ENCODE measurements at regions not wholly inside any gene's neighbourhood (a gene's known extent, or its start where the extent isn't known, plus 50 kb on each side); places are given as distances from the start of the nearest gene placed in this dataset.

DNA sequence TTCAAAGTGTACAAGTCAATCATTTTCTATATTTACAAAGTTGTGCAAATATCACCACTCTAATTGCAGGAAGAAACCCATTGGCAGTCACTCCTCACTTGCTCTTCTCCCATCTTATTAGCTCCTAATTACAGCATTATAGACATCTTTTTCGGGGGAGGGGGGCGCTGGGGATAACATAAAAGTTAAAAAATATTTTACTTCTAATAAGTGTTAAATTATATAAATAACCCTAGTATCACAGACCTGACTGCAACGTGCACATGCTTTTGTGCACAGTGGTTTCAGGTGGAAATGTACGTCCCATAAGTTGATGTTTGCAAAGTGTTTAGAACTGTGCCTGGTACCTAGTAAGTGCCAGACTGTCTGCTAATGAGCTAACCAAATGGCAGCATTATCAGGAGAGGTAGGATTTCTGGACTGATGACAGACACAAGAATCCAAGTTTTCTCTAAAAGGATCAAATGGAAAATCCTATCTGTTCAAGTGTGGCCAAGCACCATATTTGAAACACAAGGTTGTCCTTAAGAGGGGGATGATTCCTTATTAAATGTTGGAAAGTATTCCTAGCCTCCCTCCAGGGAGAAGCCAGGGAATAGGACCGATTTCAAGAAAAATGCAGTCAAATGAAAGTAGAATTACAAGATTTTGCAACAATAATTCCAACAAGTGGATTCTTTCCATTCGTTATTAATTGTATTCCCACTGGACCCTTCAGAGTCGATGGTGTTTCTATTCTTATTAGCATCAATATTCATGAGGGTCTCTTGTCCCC, 70.0 kb downstream of the ACKR3 start:
- TF ChIP-seq, protein P1, sequence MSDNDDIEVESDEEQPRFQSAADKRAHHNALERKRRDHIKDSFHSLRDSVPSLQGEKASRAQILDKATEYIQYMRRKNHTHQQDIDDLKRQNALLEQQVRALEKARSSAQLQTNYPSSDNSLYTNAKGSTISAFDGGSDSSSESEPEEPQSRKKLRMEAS (CRISPR knock-in tag; IDR thresholded peaks at IDR 0.05) = no peak
- TF ChIP-seq, protein P2, sequence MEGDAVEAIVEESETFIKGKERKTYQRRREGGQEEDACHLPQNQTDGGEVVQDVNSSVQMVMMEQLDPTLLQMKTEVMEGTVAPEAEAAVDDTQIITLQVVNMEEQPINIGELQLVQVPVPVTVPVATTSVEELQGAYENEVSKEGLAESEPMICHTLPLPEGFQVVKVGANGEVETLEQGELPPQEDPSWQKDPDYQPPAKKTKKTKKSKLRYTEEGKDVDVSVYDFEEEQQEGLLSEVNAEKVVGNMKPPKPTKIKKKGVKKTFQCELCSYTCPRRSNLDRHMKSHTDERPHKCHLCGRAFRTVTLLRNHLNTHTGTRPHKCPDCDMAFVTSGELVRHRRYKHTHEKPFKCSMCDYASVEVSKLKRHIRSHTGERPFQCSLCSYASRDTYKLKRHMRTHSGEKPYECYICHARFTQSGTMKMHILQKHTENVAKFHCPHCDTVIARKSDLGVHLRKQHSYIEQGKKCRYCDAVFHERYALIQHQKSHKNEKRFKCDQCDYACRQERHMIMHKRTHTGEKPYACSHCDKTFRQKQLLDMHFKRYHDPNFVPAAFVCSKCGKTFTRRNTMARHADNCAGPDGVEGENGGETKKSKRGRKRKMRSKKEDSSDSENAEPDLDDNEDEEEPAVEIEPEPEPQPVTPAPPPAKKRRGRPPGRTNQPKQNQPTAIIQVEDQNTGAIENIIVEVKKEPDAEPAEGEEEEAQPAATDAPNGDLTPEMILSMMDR (IDR thresholded peaks at IDR 0.05) = no peak
- TF ChIP-seq ZBTB21 (CRISPR knock-in tag; IDR thresholded peaks at IDR 0.05; ENCODE audit: borderline replicate concordance) (no peak), NFYB (CRISPR knock-in tag; conservative IDR thresholded peaks at IDR 0.05; ENCODE audit: low read depth) (no peak), JUN (CRISPR knock-in tag; IDR thresholded peaks at IDR 0.05) (no peak), ZNF121 (CRISPR knock-in tag; IDR thresholded peaks at IDR 0.05) (no peak), CBFB (CRISPR knock-in tag; IDR thresholded peaks at IDR 0.05; ENCODE audit: low read depth) (no peak), CREB1 (CRISPR knock-in tag; IDR thresholded peaks at IDR 0.05) (no peak)
- TF ChIP-seq, protein P3, sequence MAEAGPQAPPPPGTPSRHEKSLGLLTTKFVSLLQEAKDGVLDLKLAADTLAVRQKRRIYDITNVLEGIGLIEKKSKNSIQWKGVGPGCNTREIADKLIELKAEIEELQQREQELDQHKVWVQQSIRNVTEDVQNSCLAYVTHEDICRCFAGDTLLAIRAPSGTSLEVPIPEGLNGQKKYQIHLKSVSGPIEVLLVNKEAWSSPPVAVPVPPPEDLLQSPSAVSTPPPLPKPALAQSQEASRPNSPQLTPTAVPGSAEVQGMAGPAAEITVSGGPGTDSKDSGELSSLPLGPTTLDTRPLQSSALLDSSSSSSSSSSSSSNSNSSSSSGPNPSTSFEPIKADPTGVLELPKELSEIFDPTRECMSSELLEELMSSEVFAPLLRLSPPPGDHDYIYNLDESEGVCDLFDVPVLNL (CRISPR knock-in tag; IDR thresholded peaks at IDR 0.05; ENCODE audit: borderline replicate concordance, low read depth) = no peak
